HG03521 (cell line): ENCODE measurements at regions not wholly inside any gene's neighbourhood (a gene's known extent, or its start where the extent isn't known, plus 50 kb on each side); places are given as distances from the start of the nearest gene placed in this dataset.
"Not testable (repeated sequence)": the region's sequence is repeated elsewhere in the genome, so short reads cannot be mapped to it uniquely, and the experiment has no call there.

ENCODE experiments used
- ATAC-seq: cut with Tn5 transposase; IDR thresholded peaks from one replicate; pipeline ENCODE4 v1.9.1; 2021; ENCODE audit warnings: mild to moderate bottlenecking, moderate library complexity; ENCODE audit not compliant: unreplicated experiment

DNA sequence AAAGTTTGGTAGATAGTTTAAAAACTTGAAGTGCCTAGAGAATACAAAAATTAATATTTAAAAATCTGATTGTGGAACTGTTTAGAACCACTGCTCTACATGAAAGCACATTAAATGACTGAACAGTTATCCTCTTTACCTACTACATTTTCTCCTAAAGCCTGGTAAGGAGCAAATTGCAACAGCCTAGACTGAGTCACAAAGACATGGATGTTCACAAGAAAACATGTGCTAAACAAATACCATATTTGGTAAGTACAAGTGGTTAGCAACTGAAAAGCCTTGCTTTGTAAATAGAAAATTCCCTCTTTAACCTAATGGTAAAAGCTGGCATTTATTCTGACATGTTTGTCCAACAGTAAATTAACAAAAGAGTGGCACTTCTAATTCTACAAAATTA is 203.1 kb downstream of the FBXO8 start:
- ATAC-seq = no peak

DNA sequence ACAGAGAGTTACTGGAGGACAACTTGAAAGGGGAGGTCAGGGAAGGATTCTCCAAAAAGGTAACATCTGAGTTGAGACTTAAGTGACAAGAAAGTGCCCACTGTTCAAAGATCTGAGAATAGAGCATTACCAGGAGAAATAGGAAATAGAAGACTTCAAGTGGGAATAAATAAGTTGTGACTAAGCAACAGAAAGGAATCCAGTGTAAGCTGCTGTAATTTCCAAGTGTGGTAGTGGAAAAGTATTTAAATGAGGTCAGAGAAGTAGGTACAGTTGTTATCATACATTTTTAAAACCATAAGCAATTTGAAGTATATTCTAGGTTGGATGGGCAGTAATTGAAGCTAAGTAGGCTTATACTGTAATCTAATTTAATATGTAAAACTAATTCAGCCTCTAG is 211.9 kb downstream of the FBXO8 start:
- ATAC-seq = no peak

DNA sequence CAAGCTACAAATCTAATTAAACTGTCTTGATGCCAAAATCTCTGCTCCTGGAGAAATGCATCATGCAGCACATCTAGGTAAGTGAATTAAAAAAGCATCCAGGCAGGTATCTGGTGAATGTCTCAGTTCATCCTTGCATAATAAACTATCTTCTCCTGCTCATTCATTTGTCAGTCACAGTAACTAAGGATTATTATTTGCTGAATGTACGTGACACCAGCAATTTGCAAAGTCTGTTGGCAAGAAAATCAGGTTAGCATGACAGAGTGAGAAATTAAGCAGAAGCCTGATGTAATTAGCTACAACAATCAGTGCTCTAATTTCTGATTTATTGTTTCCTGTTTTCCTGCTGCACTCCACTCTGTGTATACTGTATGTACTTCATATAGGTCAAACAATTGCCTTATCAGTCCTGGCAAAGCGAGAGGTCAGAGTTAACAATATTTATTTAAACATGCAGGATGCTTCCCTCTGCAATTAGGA is 213.6 kb downstream of the FBXO8 start:
- no peak for ATAC-seq

DNA sequence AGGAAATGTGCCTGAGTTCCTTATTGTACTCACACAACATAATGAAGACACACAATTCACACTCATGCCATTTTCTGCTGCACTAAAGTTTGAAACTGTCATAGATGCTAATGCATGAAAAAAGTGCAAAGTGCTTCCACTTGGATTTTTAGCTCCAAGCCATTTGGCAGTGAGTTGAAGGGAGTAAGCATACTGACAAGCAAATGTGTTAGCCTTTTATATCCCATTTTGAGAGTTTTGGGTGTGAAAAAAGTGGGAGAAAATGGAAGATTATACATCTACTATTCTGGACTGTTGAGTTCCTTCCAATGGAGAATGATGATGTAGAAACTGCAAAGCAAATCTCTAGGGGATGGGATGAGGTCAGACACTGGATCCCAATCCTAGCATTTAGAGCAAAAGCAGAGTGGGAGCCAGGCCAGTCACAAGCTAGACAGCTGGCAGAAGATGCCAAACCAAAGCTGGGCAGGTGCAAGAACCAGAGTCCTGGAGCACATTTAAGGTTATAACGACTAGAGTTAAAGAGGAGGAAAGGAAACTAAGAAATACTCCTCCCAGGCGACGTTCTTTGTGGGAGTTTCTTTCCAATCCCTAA is 216.8 kb downstream of the FBXO8 start:
- no peak for ATAC-seq

DNA sequence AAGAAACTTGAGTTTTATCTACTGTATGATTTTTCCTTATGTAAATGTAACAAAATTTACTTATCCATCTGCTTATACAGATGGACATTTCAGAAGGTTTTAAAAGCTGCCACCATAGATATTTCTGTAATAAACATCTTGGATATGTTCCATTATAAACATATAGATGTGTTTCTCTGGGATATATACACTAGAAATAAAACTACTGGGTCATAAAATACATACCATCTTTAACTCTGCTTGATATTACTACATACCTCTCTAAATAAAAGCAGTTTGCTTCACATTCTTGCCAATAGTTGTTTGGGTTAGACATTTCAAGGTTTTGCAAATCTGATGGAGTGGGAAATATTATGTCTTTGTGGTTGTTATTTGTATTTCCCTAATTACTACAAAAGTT is 220.6 kb downstream of the FBXO8 start:
- ATAC-seq = no peak

DNA sequence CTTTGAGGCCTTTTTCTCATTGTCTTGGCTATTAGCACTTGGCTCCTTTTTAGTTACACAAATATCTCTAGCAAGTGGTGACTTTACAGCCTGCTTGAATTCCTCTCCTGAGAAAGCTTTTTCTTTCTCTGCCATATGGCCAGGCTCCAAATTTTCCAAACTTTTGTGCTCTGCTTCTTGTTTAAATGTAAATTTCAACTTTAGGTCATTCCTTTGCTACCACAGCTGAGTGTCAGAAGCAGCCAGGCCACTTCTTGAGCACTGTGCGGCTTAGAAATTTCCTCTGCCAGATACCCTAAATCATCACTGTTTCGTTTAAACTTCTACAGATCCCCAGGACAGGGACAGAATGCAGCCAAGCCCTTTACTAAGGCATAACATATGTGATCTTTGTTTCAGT is 222.4 kb downstream of the FBXO8 start:
- no peak for ATAC-seq

DNA sequence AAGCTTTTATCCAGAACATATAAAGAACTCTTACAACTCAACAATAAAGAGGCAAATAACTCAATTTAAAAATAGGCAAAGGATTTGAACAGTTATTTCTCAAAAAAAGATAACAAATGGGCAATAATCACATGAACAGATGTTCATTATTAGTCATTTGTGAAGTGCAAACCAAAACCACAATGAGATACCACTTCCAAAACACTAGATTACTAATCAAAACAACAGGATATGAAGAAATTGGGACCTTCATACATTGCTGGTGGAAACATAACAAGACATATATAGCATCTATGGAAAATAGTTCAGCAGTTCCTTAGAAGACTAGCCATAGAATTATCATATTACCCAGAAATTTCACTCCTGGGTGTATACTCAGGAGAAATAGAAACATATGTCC is 224.6 kb downstream of the FBXO8 start:
- ATAC-seq = no peak

DNA sequence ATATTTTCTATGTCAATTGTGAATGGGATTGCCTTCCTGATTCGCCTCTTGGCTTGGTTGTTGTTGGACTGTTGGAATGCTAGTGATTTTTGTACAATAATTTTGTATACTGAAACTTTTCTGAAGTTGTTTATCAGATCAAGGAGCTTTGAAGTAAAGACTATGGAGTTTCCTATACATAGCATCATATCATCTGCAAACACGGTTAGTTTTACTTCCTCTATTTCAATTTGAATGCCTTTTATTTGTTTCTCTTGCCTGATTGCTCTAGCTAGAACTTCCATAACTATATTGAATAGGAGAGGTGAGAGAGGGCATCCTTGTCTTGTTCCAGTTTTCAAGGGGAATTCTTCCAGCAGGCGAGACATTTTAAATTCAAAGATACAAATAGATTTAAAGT is 226.5 kb downstream of the FBXO8 start:
- ATAC-seq = no peak

DNA sequence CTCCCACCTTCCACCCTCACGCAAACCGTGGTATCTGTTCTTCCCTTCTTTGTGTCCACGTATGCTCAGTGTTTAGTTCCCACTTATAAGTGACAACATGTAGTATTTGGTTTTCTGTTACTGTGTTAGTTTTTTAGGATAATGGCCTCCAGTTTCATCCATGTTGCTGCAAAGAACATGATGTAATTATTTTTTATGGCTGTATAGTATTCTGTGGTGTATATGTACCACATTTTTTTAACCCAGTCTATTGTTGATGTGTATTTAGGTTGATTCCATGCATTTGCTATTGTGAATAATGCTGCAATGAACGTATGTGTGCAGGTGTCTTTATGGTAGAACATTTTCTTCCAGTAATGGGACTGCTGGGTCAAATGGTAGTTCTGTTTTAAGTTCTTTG is 228.1 kb downstream of the FBXO8 start:
- no peak for ATAC-seq

DNA sequence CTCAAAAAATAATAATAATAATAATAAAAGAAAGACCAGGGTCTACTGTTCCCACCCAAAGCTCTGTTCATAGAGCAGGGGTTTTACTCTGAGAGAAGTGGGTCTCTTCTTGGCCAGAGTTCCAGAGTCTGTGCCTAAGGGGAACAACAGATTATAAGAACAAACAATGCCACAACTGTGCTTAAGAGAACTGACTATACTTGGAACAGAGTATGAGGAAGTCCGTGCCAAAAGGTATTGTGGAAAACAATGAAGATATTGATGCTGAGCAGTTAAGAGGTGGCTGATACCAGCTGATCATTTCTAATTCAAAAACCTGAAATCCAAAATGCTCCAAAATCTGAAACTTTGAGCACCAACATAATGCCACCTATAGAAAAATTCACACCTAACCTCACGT is 229.6 kb downstream of the FBXO8 start:
- no peak for ATAC-seq

DNA sequence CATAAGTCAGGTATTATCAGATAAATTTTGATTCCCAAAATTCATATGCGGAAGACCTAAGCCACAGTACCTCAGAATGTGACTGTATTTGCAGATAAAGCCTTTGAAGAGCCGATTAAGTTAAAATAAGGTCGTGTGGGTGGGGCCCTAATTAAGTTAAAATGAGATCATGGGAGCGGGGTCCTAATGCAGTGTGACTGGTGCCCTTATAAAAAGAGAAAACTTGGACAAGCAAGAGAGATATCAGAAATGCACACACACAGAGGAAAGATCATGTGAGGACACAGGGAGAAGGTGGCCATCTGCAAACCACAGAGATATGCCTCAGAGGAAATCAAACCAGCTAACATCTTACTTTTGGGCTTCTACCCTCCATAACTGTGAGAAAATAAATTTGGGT is 236.1 kb downstream of the FBXO8 start:
- ATAC-seq = no peak

DNA sequence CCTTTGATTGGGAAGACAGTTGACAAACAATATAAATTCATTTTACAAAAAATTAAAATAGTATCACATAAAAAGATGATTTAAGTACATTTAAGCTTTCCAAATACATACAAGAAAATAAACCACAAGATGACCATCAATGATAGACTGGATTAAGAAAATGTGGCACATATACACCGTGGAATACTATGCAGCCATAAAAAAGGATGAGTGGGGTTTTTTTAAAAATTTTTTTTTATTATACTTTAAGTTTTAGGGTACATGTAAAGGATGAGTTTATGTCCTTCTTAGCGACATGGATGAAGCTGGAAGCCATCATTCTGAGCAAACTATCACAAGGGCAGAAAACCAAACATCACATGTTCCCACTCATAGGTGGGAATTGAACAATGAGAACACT is 237.6 kb downstream of the FBXO8 start:
- not testable (repeated sequence) for ATAC-seq

DNA sequence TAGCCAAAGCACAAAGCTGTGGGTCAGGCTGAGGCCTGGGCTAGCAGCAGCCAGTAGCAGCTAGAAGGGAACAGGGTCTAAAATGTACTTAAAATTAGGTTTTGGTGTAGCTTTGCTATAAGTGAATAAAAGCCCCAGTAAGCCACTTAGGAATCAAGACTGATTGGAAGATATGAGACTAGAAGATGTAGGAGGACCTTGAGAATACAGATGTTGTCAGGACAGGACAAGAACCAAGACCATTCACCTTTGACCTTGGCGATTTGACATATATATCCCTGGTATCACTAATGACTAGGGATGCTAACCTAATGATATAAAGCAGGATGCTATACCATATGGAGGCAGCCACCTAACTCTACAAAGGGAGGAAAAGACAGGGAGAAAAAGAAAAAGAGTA is 238.1 kb downstream of the FBXO8 start:
- ATAC-seq = no peak

DNA sequence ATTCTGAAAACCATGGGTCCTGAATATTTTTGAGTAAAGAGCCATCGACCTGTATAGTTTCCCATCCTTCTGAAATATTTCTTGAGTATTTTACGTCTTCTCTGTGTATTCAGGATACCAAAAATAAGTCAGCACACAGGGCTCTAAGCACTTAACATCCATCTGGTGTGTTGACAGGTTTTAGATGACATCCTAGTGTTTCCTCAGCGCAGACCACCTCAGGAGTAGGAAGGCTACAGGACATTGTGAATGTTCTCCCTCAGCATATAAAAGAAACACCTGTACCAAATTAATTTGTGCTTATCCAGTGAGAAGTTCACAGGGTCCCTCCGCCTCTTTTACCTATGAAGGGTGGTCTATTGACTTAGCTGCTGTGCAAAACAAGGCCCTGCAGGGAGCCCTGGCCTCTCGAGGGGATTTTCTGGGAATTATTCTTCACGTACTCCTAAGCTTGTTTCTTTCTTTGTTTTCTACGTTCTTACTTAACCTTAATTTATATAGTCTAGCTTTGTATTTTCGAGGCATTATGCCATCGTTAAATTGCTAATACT is 241.8 kb downstream of the FBXO8 start:
- ATAC-seq = no peak

DNA sequence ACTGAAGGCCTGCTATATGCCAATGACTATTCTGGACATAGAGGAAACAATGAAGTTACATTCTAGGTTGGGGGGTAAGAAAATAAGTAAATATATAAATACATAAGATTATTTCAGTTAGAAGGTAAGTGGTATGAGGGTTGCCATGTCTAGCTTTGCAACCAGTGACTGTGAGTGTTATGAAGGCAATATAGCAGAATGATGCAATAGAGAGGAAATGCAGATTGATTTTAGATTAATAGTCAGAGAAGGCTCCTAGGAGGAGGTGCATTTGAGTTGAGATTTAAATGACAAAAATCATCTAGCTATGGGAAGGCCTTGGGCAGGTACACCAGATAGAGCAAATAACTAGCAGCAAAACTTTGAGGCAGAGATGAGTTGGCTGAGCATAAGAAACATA is 243.2 kb downstream of the FBXO8 start:
- ATAC-seq = no peak

DNA sequence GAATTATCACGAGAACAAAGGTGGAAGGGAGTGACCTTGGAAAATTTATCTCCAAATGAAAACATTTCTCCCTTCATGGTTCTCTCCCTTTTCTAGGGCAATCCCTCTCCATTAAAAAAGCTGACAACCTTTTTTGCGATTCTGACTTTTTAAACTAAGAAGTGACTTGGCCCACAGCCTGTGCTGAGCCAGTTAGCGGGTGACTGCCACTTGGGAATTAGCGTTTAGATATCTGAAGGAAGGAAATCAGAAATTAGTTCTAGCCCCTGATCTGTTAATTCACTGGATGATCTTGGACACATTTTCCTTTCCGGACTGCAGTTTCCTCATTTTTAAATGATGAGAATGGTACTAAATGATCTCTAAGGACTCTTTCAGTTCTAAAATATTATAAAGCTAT is 245.0 kb downstream of the FBXO8 start:
- ATAC-seq = no peak

DNA sequence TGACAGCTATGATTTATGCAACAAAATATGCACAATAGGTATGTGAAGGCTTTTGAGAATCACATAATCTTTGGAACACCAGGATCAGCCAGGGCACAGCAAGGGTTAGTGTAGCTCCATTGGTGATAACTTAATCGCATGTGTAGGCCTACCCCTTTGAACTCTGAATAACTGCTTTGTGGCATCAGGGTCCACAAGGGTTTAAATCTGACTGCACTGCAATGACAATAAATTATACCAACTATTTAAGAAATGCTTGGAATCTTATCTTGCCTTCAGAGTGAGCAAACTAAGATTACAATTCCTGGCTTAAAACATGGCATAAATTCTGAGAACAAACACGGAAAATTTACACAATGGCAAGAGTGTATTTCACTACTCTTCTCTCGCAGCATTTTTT is 245.8 kb downstream of the FBXO8 start:
- no peak for ATAC-seq

DNA sequence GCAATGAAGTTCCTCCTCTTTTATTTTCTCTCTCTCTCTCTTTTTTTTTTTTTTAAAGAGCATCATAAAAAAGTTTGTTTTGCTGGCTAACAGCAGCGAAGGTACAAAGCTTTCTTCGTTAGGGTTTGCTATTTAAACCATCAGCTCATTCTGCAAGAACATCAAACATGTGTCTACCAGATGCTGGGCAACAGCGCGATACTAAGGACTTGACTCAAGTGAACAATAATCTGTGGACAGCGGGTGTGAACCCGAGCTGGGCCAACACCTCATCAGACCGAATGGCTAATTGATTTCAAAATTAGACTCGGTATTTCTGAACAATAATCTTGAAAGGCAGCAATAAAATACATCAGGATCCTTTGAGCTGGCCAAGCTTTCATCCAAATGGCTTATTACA is 246.4 kb downstream of the FBXO8 start:
- ATAC-seq = no peak

DNA sequence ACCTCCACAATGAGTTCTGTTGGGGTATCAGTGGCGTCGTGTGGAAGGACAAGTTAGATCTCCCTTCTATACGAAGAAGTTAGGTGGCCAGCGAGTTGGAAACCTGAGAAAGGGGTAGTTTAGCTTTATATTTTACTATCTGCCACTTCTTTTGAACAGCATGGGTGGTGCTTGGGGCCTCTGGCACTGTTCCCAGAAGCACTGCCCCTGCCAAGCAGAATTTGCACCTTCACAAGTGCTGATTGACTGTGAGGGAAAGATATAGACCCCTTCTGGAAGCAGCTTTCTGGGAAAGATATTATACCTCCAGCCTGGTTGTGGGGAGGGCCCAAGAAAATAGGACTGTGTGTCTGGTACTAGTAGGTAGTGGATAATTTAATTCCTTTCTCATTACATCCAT is 246.9 kb downstream of the FBXO8 start:
- no peak for ATAC-seq

DNA sequence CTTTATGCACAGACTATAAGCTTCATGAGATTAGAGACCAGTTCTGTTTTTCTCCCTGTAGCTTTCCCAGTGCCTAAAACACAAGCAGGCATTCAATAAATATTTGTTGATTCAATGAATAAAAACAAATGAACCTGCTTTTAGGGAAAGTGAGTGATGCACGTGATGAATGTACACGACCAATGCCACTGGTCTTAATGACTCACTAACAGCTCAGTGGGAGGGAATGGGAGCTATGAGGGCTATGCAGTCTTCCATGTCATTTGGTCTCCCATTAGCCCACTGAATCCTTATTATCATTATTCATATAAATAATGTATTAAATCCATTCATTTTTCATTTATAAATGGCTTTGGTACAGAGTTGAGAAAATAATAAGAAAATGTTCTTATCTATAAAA is 247.4 kb downstream of the FBXO8 start:
- ATAC-seq = no peak

DNA sequence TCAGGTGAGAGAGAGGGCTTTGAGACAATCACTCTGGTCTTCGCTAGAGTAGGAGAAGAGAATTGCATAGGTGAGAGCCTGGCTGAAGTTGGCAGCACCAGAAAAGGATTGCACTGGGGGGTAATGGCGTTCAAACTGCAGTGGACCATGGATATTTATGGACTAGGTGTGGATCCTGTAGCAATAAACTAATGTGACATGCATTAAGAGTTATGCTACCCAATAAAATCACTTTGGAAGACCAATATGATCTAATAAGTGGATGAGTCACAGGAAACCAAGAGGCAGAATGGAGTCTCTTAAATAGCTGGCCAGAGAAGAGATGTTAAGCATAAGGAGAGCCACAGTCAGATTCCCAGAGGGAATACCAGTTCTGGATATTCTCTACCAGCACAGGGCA is 259.8 kb downstream of the FBXO8 start:
- no peak for ATAC-seq

DNA sequence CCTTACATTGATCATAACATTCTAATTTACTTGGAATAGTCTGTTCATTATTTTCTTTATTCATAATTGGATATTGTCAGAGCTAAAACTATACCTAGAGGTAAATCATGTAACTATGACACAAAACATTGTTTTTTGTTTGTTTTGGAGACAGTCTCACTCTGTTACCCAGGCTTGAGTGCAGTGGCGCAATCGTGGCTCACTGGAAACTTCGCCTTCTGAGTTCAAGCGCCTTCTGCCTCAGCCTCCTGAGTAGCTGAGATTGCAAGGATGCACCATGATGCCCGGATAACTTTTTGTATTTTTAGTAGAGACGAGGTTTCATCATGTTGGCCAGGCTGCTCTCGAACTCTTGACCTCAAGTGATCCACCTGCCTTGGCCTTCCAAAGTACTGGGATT is 265.2 kb downstream of the FBXO8 start:
- no peak for ATAC-seq

DNA sequence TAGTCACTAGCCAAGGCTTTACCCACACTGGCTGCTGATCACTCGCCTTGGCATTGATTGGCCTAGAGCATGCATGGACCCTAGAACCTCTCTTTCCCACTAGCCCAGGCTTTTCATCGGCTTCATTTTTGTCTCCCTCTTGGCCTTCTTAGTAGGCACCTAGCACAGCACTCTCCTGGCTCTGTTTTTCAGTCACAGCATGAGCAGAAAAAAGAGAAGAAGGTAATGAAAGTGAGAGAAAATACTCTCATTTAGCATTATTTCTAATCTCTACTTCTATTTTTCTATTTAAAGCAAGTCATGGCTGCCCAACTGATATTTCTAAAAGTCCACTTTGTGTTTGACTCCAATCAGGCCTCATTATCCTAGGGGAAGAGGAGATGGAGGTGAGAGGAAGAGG is 267.2 kb downstream of the FBXO8 start:
- ATAC-seq = no peak
